ENCODE measurements at regions not wholly inside any gene's neighbourhood (a gene's known extent, or its start where the extent isn't known, plus 50 kb on each side); places are given as distances from the start of the nearest gene placed in this dataset.

GRCh38 chr7:27346531-27347275 is 104.1 kb downstream of the EVX1 start:
- Histone ChIP-seq H3K79me2 (ENCODE audit: insufficient read depth) (no peaks in the 10 kb centered on the region), H3K9me3 (ENCODE audit: low read depth) (no peaks in the 10 kb centered on the region), H4K20me1 (ENCODE audit: insufficient read depth) (no peaks in the 10 kb centered on the region), H3K4me2 (ENCODE audit: unreplicated experiment) (peak overlapping the region; percentile 46), H3K9me2 (ENCODE audit: insufficient read depth) (no peaks in the 10 kb centered on the region), H3K27me3 (replicated peaks; ENCODE audit: insufficient read depth) (peaks cover 14% of the 10 kb centered on the region; the same call in 1 of the 2 replicates), H2AFZ (0 out of 2 replicates have a peak overlapping the region, but pooled peaks have one; percentile 9), H3F3A (ENCODE audit: insufficient read depth) (no peaks in the 10 kb centered on the region), H3K4me1 (ENCODE audit: insufficient read depth) (no peaks in the 10 kb centered on the region), H3K27ac (no peak overlapping the region), H3K4me3 (0 out of 2 replicates have a peak overlapping the region, but pooled peaks have one; percentile 6), H3K9ac (peak overlapping the region; percentile 12; the same call in 1 of the 2 replicates), H3K36me3 (ENCODE audit: low read depth) (no peaks in the 10 kb centered on the region)
- in situ Hi-C loops (cut with MboI): no loop called here
- DNase-seq: peak; percentile 68
- TF ChIP-seq EZH2phosphoT487 (IDR thresholded peaks at IDR 0.05; ENCODE audit: insufficient read depth, low read depth): no peak
- no peak for TF ChIP-seq EZH2 (IDR thresholded peaks at IDR 0.05; ENCODE audit: insufficient read depth, poor library complexity, severe bottlenecking)
- WGBS, 2 experiments (ENCODE audit: low coverage in 1 of 2, low lambda C conversion rate in 2 of 2, missing lambda C conversion rate in 2 of 2): 34 to 40% methylated on average over 10 of the region's 10 CpGs

GRCh38 chr7:27347276-27347640 is 104.7 kb downstream of the EVX1 start:
- no peak overlapping the region for H3K4me3 ChIP-seq
- TF ChIP-seq EZH2phosphoT487 (IDR thresholded peaks at IDR 0.05; ENCODE audit: insufficient read depth, low read depth): no peak
- no peak for TF ChIP-seq EZH2 (IDR thresholded peaks at IDR 0.05; ENCODE audit: insufficient read depth, poor library complexity, severe bottlenecking)
- in situ Hi-C loops (cut with MboI): no loop called here
- DNase-seq: no peak
- H3K79me2 ChIP-seq (ENCODE audit: insufficient read depth): no peaks in the 10 kb centered on the region
- no peak overlapping the region for H3K9ac ChIP-seq
- H3K4me1 ChIP-seq (ENCODE audit: insufficient read depth): no peaks in the 10 kb centered on the region
- H4K20me1 ChIP-seq (ENCODE audit: insufficient read depth): no peaks in the 10 kb centered on the region
- H3K4me2 ChIP-seq (ENCODE audit: unreplicated experiment): peak overlapping the region; percentile 46
- no peaks in the 10 kb centered on the region for H3K9me3 ChIP-seq (ENCODE audit: low read depth)
- 71% methylated on average over 4 of the region's 4 CpGs for WGBS, 2 experiments (ENCODE audit: low coverage in 1 of 2, low lambda C conversion rate in 2 of 2, missing lambda C conversion rate in 2 of 2)
- H3K9me2 ChIP-seq (ENCODE audit: insufficient read depth): no peaks in the 10 kb centered on the region
- no peaks in the 10 kb centered on the region for H3K36me3 ChIP-seq (ENCODE audit: low read depth)
- 0 out of 2 replicates have a peak overlapping the region, but pooled peaks have one; percentile 9 for H2AFZ ChIP-seq
- H3K27ac ChIP-seq: no peak overlapping the region
- no peaks in the 10 kb centered on the region for H3F3A ChIP-seq (ENCODE audit: insufficient read depth)
- peaks cover 14% of the 10 kb centered on the region; the same call in 1 of the 2 replicates for H3K27me3 ChIP-seq (replicated peaks; ENCODE audit: insufficient read depth)

GRCh38 chr7:27349621-27350020 is 107.0 kb downstream of the EVX1 start:
- H3K9me2 ChIP-seq (ENCODE audit: insufficient read depth): no peaks in the 10 kb centered on the region
- H3K9ac ChIP-seq: no peak overlapping the region
- H3K4me1 ChIP-seq (ENCODE audit: insufficient read depth): no peaks in the 10 kb centered on the region
- H3F3A ChIP-seq (ENCODE audit: insufficient read depth): no peaks in the 10 kb centered on the region
- in situ Hi-C loops (cut with MboI): no loop called here
- H3K9me3 ChIP-seq (ENCODE audit: low read depth): no peaks in the 10 kb centered on the region
- H3K4me2 ChIP-seq (ENCODE audit: unreplicated experiment): no peak overlapping the region
- H2AFZ ChIP-seq: no peak overlapping the region
- H3K27ac ChIP-seq: no peak overlapping the region
- H3K4me3 ChIP-seq: no peak overlapping the region
- H4K20me1 ChIP-seq (ENCODE audit: insufficient read depth): no peaks in the 10 kb centered on the region
- no peak for DNase-seq
- TF ChIP-seq EZH2phosphoT487 (IDR thresholded peaks at IDR 0.05; ENCODE audit: insufficient read depth, low read depth) (no peak), EZH2 (IDR thresholded peaks at IDR 0.05; ENCODE audit: insufficient read depth, poor library complexity, severe bottlenecking) (no peak)
- H3K27me3 ChIP-seq (replicated peaks; ENCODE audit: insufficient read depth): peaks cover 18% of the 10 kb centered on the region
- 92 to 97% methylated on average over 2 of the region's 2 CpGs for WGBS, 2 experiments (ENCODE audit: low coverage in 1 of 2, low lambda C conversion rate in 2 of 2, missing lambda C conversion rate in 2 of 2)
- no peaks in the 10 kb centered on the region for H3K36me3 ChIP-seq (ENCODE audit: low read depth)
- H3K79me2 ChIP-seq (ENCODE audit: insufficient read depth): no peaks in the 10 kb centered on the region

GRCh38 chr7:27351137-27351536 is 108.5 kb downstream of the EVX1 start:
- WGBS, 2 experiments (ENCODE audit: low coverage in 1 of 2, low lambda C conversion rate in 2 of 2, missing lambda C conversion rate in 2 of 2): 70 to 79% methylated on average over 5 of the region's 5 CpGs
- no peaks in the 10 kb centered on the region for H3K79me2 ChIP-seq (ENCODE audit: insufficient read depth)
- no peaks in the 10 kb centered on the region for H3K36me3 ChIP-seq (ENCODE audit: low read depth)
- TF ChIP-seq EZH2phosphoT487 (IDR thresholded peaks at IDR 0.05; ENCODE audit: insufficient read depth, low read depth) (no peak), EZH2 (IDR thresholded peaks at IDR 0.05; ENCODE audit: insufficient read depth, poor library complexity, severe bottlenecking) (no peak)
- H3K4me2 ChIP-seq (ENCODE audit: unreplicated experiment): no peak overlapping the region
- no peak overlapping the region for H3K4me3 ChIP-seq
- no peaks in the 10 kb centered on the region for H4K20me1 ChIP-seq (ENCODE audit: insufficient read depth)
- in situ Hi-C loops (cut with MboI): no loop called here
- H3K27ac ChIP-seq: no peak overlapping the region
- H3K9me2 ChIP-seq (ENCODE audit: insufficient read depth): no peaks in the 10 kb centered on the region
- H3K9me3 ChIP-seq (ENCODE audit: low read depth): no peaks in the 10 kb centered on the region
- DNase-seq: no peak
- H3K27me3 ChIP-seq (replicated peaks; ENCODE audit: insufficient read depth): peaks cover 30% of the 10 kb centered on the region
- no peaks in the 10 kb centered on the region for H3K4me1 ChIP-seq (ENCODE audit: insufficient read depth)
- no peak overlapping the region for H2AFZ ChIP-seq
- H3K9ac ChIP-seq: no peak overlapping the region
- no peaks in the 10 kb centered on the region for H3F3A ChIP-seq (ENCODE audit: insufficient read depth)

All from GM23248 (cell line).